Adrenal gland (tissue), 9 donors: ENCODE measurements at regions not wholly inside any gene's neighbourhood (a gene's known extent, or its start where the extent isn't known, plus 50 kb on each side); places are given as distances from the start of the nearest gene placed in this dataset.
"Not testable (repeated sequence)": the region's sequence is repeated elsewhere in the genome, so short reads cannot be mapped to it uniquely, and the experiment has no call there.

Experiments
- DNase-seq, 7 donors: peaks; one replicate each; pipeline ENCODE4 v3.0.0-alpha.2; 2019 to 2020
- H3K27ac ChIP-seq, 5 donors: fragments of 200-600 bp; sonication (generic) in 4 of 5; 1 replicate in 3 of 5; 2 replicates in 2 of 5; pipeline versions ENCODE4 v1.5.1 to v1.8.0; 2016 to 2020; ENCODE audit warnings: mild to moderate bottlenecking in 1 of 5
- H3K27me3 ChIP-seq: fragments of 200-600 bp; 2 replicates; pipeline ENCODE4 v1.8.0; 2021
- H3K36me3 ChIP-seq, 2 donors: fragments of 200-600 bp; replicated peaks in 1 of 2; 1 replicate in 1 of 2; 2 replicates in 1 of 2; pipeline versions ENCODE4 v1.5.1 to v1.8.0; 2018 to 2022
- H3K4me1 ChIP-seq, 2 donors: fragments of 200-600 bp; replicated peaks in 1 of 2; 1 replicate in 1 of 2; 2 replicates in 1 of 2; pipeline versions ENCODE4 v1.5.1 to v1.8.0; 2018 to 2021
- H3K4me3 ChIP-seq, 4 donors: fragments of 200-600 bp; sonication (generic) in 3 of 4; one replicate each; pipeline ENCODE4 v1.5.1; 2016 to 2018
- H3K9me3 ChIP-seq, 3 donors: fragments of 200-600 bp; sonication (generic) in 1 of 3; replicated peaks in 1 of 3; 1 replicate in 2 of 3; 2 replicates in 1 of 3; pipeline versions ENCODE4 v1.5.1 to v1.8.0; 2016 to 2021
- POLR2A ChIP-seq, 2 donors: fragments of 450-650 bp; IDR thresholded peaks; one replicate each; pipeline ENCODE4 v1.6.1; 2017; ENCODE audit warnings: antibody characterized with exemption in 2 of 2, mild to moderate bottlenecking in 2 of 2, moderate library complexity in 1 of 2
- WGBS, 4 donors: extraction: QIAGEN DNeasy Blood & Tissue Kit in 2 of 4; methylation state at CpG; one replicate each; pipeline versions ENCODE4 v1.1.5 to v1.1.7; 2013 to 2017; 5-methylcytosine and 5-hydroxymethylcytosine counted together
- intact Hi-C, 2 donors: fragments of 100-400 bp; cut with DNase I; formaldehyde crosslinking; loops; one replicate each; pipeline versions ENCODE4 v1.14.1 to v1.15.0; 2022 to 2023
- TF ChIP-seq, protein P1 (sequence below), 6 experiments: fragments of 450-650 bp in 4 of 6; fragments of 200-600 bp in 2 of 6; sonication (generic) in 1 of 6; IDR thresholded peaks; 1 replicate in 5 of 6; 2 replicates in 1 of 6; pipeline versions ENCODE4 v1.5.1 to v1.8.0; 2016 to 2021; ENCODE audit warnings: antibody characterized with exemption in 6 of 6, mild to moderate bottlenecking in 2 of 6, moderate library complexity in 1 of 6
- donor health status: healthy with polysubstance abuse.
- donor health status: Bipolar disorder and iron deficiency.
- donor health status: DM: yes; HTN: yes; CAD: no.
- donor health status: DM: no; HTN: no; CAD: no.
- donor health status: DM: no; HTN: no; CAD: no.

DNA sequence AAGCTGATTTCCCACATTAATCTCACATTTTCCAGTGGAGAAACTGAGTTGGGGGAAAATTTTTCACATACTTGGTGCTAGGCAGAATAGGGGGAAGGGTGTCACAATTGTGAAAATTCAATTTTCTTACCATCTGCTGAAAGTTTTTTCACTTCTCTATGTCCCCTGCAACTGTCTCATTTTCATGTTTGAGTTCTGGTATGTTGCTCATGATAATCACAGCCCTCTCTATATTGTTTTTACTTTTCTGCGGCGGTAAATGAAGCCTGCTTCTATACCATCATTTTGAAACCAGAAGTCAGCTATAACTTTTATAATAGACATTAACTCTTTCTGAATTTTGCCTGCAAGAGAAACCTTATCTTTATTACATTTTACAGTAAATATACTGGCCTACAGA, 1664.5 kb downstream of the EFNA5 start:
- TF ChIP-seq, protein P1, sequence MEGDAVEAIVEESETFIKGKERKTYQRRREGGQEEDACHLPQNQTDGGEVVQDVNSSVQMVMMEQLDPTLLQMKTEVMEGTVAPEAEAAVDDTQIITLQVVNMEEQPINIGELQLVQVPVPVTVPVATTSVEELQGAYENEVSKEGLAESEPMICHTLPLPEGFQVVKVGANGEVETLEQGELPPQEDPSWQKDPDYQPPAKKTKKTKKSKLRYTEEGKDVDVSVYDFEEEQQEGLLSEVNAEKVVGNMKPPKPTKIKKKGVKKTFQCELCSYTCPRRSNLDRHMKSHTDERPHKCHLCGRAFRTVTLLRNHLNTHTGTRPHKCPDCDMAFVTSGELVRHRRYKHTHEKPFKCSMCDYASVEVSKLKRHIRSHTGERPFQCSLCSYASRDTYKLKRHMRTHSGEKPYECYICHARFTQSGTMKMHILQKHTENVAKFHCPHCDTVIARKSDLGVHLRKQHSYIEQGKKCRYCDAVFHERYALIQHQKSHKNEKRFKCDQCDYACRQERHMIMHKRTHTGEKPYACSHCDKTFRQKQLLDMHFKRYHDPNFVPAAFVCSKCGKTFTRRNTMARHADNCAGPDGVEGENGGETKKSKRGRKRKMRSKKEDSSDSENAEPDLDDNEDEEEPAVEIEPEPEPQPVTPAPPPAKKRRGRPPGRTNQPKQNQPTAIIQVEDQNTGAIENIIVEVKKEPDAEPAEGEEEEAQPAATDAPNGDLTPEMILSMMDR (IDR thresholded peaks at IDR 0.05) = no peak
- TF ChIP-seq POLR2A (IDR thresholded peaks at IDR 0.05) = no peak
- no peaks in the 10 kb centered on the region for H3K36me3 ChIP-seq
- no peak overlapping the region for H3K27ac ChIP-seq
- H3K4me3 ChIP-seq = no peak overlapping the region
- H3K9me3 ChIP-seq = no peaks in the 10 kb centered on the region
- DNase-seq = no peak
- no peaks in the 10 kb centered on the region for H3K27me3 ChIP-seq
- 71 to 96% (median 92%) methylated on average over 2 of the region's 2 CpGs for WGBS, 4 donors
- intact Hi-C loops = no loop called here
- H3K4me1 ChIP-seq = no peaks in the 10 kb centered on the region

DNA sequence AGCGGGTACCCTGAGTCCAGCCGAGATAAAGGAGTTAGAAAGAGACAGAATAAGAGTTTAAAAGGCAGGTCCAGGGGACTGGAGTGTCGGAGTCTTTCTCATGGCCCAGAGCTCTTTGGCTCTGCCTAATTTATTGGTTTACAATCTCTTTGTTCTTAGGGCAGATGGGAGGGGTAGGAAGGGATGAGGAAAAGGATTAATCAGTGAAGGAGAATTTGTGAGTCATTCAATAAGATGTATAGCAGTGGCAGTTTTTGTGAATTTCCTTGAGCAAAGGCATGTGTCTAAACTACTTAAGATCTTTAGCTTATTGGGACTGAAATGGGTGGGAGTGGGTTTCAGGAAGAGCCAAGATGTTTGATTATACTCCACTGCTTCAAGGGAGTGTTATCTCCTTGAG, 1671.7 kb downstream of the EFNA5 start:
- H3K27ac ChIP-seq, H3K4me1 ChIP-seq, intact Hi-C loops, DNase-seq, H3K4me3 ChIP-seq, H3K36me3 ChIP-seq, H3K27me3 ChIP-seq, H3K9me3 ChIP-seq: not testable (repeated sequence)
- 74 to 86% (median 79%) methylated on average over 3 of the region's 3 CpGs for WGBS, 4 donors

DNA sequence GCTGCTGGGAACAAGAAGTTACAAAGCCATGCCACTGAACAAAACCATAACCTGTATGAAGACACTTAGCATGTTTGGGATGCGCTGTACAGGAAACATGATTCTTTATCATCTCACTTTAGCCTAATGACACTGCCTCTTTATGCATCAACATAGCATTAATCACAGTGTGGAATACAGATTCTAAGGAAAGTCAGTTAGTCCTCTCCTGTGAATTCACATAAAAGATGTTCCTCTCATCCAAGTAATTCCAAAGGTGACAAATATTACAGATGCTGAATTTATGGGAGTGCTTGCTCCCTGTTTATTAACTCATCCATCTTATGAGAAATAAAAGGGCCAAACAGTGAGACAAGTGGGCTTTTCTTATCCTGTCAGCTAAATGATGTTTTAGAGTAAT, 1677.7 kb downstream of the EFNA5 start:
- Histone ChIP-seq H3K36me3 (no peaks in the 10 kb centered on the region), H3K27ac (no peak overlapping the region), H3K9me3 (no peaks in the 10 kb centered on the region), H3K27me3 (no peaks in the 10 kb centered on the region), H3K4me3 (no peak overlapping the region), H3K4me1 (no peaks in the 10 kb centered on the region)
- TF ChIP-seq, protein P1 (IDR thresholded peaks at IDR 0.05) = no peak
- TF ChIP-seq POLR2A (IDR thresholded peaks at IDR 0.05) = no peak
- intact Hi-C loops = no loop called here
- DNase-seq = no peak
- 84 to 94% (median 89%) methylated on average over 1 of the region's 1 CpG for WGBS, 4 donors

DNA sequence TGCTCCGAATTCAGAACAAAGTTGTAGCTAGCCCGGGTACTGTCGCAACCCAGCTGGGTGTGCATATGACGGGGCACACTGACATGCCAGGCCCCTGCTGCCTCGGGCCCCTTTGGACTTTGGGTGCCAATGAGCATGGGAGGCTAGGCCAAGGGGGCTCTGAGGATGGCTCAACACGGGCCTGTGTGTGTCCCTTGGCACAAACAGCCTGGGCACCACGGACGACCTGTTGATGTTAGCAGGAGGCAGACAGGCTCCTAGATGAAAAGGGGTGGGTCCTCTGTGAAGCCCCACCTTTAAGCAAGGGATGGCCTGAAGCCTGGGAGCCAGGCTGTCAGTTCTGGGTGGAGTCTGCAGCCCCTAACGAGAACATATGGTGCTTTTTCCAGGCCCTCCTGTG, 1688.2 kb downstream of the EFNA5 start:
- no peak overlapping the region for H3K4me3 ChIP-seq
- no peaks in the 10 kb centered on the region for H3K9me3 ChIP-seq
- H3K27me3 ChIP-seq = no peaks in the 10 kb centered on the region
- H3K36me3 ChIP-seq = no peaks in the 10 kb centered on the region
- no peak for DNase-seq
- 74 to 82% (median 81%) methylated on average over 8 to 9 of the region's 9 CpGs for WGBS, 4 donors
- no peak overlapping the region for H3K27ac ChIP-seq
- intact Hi-C loops = no loop called here
- H3K4me1 ChIP-seq = no peaks in the 10 kb centered on the region
- TF ChIP-seq, protein P1 (IDR thresholded peaks at IDR 0.05) = no peak
- TF ChIP-seq POLR2A (IDR thresholded peaks at IDR 0.05) = no peak

DNA sequence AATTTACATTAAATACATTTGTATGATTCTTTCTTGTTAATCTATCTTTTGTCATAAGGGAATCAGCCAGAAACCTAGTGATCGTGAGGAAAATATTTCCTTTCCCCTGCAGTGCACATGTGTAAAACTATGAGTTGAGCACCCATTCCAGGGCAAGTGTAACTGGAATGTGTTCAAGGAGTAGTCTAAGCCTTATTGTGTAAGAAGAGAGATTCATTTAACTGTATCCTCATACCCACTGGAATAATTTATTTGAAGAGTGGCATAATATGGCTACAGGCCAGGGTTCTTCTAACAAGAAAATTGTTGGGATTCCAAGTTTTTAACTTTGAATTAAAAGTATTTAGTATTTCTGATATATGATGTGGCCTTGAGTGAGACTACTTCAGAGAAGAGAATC, 1692.7 kb downstream of the EFNA5 start:
- intact Hi-C loops = no loop called here
- Histone ChIP-seq H3K36me3 (no peaks in the 10 kb centered on the region), H3K9me3 (no peaks in the 10 kb centered on the region), H3K27me3 (no peaks in the 10 kb centered on the region), H3K4me3 (no peak overlapping the region), H3K27ac (no peak overlapping the region), H3K4me1 (no peaks in the 10 kb centered on the region)
- 67 to 95% (median 85%) methylated on average over 1 of the region's 1 CpG for WGBS, 4 donors
- TF ChIP-seq POLR2A (IDR thresholded peaks at IDR 0.05) = no peak
- TF ChIP-seq, protein P1 (IDR thresholded peaks at IDR 0.05) = no peak
- no peak for DNase-seq
